Ectodermal cell (in vitro differentiated cells): ENCODE measurements at regions not wholly inside any gene's neighbourhood (a gene's known extent, or its start where the extent isn't known, plus 50 kb on each side); places are given as distances from the start of the nearest gene placed in this dataset.

Experiments
- H3K27ac ChIP-seq: 2 replicates; pipeline ENCODE4 v1.7.0; 2013; ENCODE audit warnings: mild to moderate bottlenecking, low read depth, low read length; ENCODE audit not compliant: insufficient read depth, poor library complexity, severe bottlenecking
- H3K27me3 ChIP-seq: 2 replicates; pipeline ENCODE4 v1.7.0; 2013; ENCODE audit warnings: mild to moderate bottlenecking, low read length; ENCODE audit not compliant: insufficient read depth, control insufficient read depth, poor library complexity, severe bottlenecking
- H3K36me3 ChIP-seq: one replicate; pipeline ENCODE4 v1.7.0; 2013; ENCODE audit warnings: low read length; ENCODE audit not compliant: control insufficient read depth, insufficient read depth
- H3K4me1 ChIP-seq: one replicate; pipeline ENCODE4 v1.7.0; 2013; ENCODE audit warnings: low read length; ENCODE audit not compliant: control insufficient read depth, insufficient read depth
- H3K4me3 ChIP-seq: 2 replicates; pipeline ENCODE4 v1.7.0; 2013; ENCODE audit warnings: low read depth, low read length, control low read depth; ENCODE audit not compliant: insufficient read depth
- H3K9me3 ChIP-seq: 2 replicates; pipeline ENCODE4 v1.7.0; 2013; ENCODE audit warnings: mild to moderate bottlenecking, low read length, moderate library complexity; ENCODE audit not compliant: control insufficient read depth
- WGBS, 2 experiments: methylation state at CpG; one replicate each; pipeline ENCODE4 v1.1.7; 2013; ENCODE audit warnings: missing lambda C conversion rate in 2 of 2; 5-methylcytosine and 5-hydroxymethylcytosine counted together

GRCh38 chr5:50964746-50965653 lies 298.6 kb downstream of the PARP8 start:
- H3K9me3 ChIP-seq, result no peaks in the 10 kb centered on the region
- WGBS, 2 experiments, result 1 to 7% methylated on average over 8 to 15 of the region's 15 CpGs
- H3K36me3 ChIP-seq, result no peaks in the 10 kb centered on the region
- H3K4me1 ChIP-seq, result peaks cover 45% of the 10 kb centered on the region
- H3K27me3 ChIP-seq, result peaks cover 78% of the 10 kb centered on the region
- no peak overlapping the region for H3K4me3 ChIP-seq
- H3K27ac ChIP-seq, result no peak overlapping the region

GRCh38 chr5:50965654-50966375 lies 299.4 kb downstream of the PARP8 start:
- 1% methylated on average over 29 of the region's 29 CpGs for WGBS, 2 experiments
- no peaks in the 10 kb centered on the region for H3K36me3 ChIP-seq
- H3K4me1 ChIP-seq, result peaks cover 48% of the 10 kb centered on the region
- peaks cover 86% of the 10 kb centered on the region for H3K27me3 ChIP-seq
- no peak overlapping the region for H3K4me3 ChIP-seq
- no peak overlapping the region for H3K27ac ChIP-seq
- H3K9me3 ChIP-seq, result no peaks in the 10 kb centered on the region

DNA sequence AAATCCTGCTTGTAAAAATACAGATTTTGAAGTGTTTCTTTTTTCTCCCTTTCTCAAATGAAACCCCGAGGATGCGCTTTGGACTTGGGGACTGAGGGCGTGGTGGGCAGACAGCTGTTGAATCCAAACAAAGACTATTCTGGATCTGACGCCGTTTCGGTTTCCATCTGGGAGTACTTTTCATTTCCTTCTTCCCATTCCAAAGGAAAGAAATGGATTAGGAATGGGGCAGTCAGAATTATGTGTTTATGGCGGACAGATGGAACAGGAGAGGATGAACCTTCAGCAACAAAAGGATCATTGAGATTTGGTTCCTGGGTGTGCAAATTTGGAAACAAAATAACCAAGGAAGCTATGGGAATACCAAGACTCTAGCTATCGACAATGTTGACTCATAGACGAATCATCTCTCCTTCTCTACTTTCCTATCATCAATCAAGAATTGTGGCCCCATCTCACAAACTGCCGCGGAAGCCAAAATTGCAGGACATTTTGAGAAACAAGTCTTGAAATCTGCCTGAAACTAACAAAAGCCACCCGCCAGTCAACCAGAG lies 300.6 kb downstream of the PARP8 start:
- Histone ChIP-seq H3K27ac (no peak overlapping the region), H3K4me1 (peaks cover 48% of the 10 kb centered on the region), H3K27me3 (peaks cover 89% of the 10 kb centered on the region), H3K36me3 (no peaks in the 10 kb centered on the region), H3K4me3 (no peak overlapping the region), H3K9me3 (no peaks in the 10 kb centered on the region)
- WGBS, 2 experiments, result 1 to 2% methylated on average over 12 of the region's 12 CpGs

DNA sequence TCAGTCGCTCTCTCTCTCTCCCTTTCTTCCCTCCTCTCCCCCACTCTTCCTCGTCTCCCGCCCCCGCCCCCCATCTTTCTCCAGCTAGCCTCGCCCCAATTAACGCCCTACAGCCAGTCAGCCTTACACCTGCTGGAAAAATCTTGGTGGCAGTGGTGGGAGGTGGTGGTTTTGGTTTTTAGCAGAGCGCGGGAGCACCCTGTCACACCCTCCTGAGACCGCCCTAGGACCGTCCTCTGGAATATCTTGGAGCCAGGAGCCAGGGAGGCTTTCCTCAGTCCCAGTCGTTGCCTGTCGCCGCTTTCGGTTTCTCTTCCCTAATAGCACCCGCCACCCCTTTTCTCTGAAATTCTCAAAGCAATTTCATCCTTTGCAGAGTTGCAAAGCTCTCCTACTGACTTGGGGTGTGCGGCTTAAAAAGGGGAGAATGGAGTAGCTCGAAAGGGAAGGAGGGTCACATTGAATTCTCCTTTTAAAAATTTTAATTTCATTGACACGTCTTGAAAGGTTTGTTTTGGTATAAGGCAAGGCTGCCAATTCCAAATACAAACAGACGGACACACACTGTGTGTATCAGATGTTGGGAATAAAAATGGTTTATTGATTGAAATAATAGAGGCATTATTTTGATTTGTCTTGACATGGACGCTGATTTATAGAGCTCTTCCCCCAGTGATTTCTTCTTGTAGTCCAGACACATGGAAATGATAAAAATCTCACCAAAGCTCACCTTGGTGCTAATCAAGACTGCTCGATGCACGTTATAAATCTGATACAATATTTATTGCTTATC lies 301.3 kb downstream of the PARP8 start:
- Histone ChIP-seq H3K4me3 (no peak overlapping the region), H3K27ac (no peak overlapping the region), H3K4me1 (peaks cover 48% of the 10 kb centered on the region), H3K36me3 (no peaks in the 10 kb centered on the region), H3K27me3 (peaks cover 89% of the 10 kb centered on the region), H3K9me3 (no peaks in the 10 kb centered on the region)
- WGBS, 2 experiments, result 2 to 3% methylated on average over 12 to 20 of the region's 22 CpGs

DNA sequence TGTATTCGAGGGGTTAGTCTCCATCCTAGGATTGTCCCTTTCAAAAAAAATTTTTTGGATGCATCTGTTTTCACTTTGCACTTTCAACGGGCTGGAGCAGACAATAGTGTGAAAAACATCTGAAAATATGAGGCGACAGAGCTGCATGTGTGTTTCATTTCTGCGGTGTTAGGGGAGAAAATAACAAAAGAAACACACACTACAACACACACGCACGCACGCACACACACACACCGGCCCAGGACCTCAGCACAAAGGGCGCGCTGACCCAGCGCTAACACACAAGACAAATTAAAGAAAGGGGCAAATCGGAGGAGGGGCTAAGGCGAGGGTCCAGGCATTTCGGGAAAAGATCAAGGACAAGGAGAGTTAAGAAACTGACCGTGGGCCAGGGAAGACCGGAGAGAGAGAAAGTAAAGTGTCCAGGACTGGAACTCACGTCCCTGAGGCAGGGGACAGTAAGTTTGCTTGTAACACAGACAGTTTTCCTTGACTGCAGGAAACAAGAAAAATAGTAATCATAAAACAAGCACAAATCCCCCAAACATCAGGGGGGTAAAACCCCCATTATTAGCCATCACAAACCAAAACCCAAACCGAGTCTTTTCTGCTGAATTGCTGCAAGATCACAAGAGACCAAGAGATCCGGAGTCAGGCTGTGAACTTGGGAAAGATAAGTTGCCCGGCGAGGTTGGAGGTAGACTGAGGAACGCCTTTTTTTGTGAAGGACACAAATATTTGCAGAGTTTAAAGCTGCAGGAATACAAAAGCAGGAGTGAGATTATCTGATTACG lies 302.1 kb downstream of the PARP8 start:
- no peaks in the 10 kb centered on the region for H3K36me3 ChIP-seq
- peaks cover 48% of the 10 kb centered on the region for H3K4me1 ChIP-seq
- WGBS, 2 experiments, result 1 to 2% methylated on average over 20 to 23 of the region's 23 CpGs
- H3K4me3 ChIP-seq, result no peak overlapping the region
- no peak overlapping the region for H3K27ac ChIP-seq
- peaks cover 86% of the 10 kb centered on the region for H3K27me3 ChIP-seq
- no peaks in the 10 kb centered on the region for H3K9me3 ChIP-seq

GRCh38 chr5:50969151-50970031 lies 303.0 kb downstream of the PARP8 start:
- peaks cover 77% of the 10 kb centered on the region for H3K27me3 ChIP-seq
- peak overlapping the region; percentile 23 for H3K4me3 ChIP-seq
- no peaks in the 10 kb centered on the region for H3K9me3 ChIP-seq
- H3K27ac ChIP-seq, result no peak overlapping the region
- 0 to 1% methylated on average over 60 of the region's 60 CpGs for WGBS, 2 experiments
- no peaks in the 10 kb centered on the region for H3K36me3 ChIP-seq
- peaks cover 48% of the 10 kb centered on the region for H3K4me1 ChIP-seq

DNA sequence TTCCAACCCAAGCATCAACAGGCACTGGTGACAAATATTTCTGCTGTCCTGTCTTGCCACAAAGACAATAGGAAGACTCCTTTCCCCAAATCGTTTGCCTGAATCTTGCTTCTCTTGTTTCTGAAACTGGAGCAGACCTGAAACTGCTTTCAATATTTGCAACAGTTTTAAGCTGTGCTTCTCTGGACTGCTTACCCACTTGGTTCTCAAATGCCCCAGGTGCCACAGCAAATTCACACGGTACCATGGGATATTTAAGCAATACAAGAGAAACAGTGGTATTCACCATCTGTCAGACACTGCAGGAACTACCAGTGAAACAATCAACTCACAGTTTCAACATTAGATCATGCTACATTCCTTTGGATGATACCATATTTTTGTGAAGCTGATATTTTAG lies 309.4 kb downstream of the PARP8 start:
- Histone ChIP-seq H3K36me3 (no peaks in the 10 kb centered on the region), H3K4me3 (no peak overlapping the region), H3K27ac (no peak overlapping the region), H3K4me1 (no peaks in the 10 kb centered on the region), H3K27me3 (peaks cover 13% of the 10 kb centered on the region), H3K9me3 (no peaks in the 10 kb centered on the region)
- 78 to 90% methylated on average over 2 of the region's 2 CpGs for WGBS, 2 experiments

DNA sequence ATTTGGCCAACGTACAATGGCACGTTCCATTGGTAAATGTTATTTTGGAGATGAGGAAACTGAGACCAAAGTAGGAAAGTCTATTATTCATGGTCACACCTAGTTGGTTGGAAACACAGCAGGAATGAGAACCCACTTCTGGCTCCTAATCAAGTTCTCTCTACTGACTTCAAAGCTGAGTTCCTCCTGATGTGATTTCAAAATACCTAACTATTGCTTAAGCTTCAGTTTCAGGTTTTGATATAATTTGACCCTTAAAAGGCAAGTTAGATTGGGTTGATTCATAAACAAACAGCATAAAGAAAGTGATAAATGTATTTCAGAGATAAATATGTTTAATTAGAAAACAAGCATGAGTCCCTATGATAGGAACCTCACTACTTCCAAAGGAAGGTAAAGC lies 312.5 kb downstream of the PARP8 start:
- peaks cover 4% of the 10 kb centered on the region for H3K36me3 ChIP-seq
- no peaks in the 10 kb centered on the region for H3K4me1 ChIP-seq
- no peaks in the 10 kb centered on the region for H3K27me3 ChIP-seq
- 95 to 100% methylated on average over 1 to 2 of the region's 2 CpGs for WGBS, 2 experiments
- peaks cover 3% of the 10 kb centered on the region for H3K9me3 ChIP-seq
- no peak overlapping the region for H3K4me3 ChIP-seq
- H3K27ac ChIP-seq, result no peak overlapping the region
